HG03354 (cell line): ENCODE measurements at regions not wholly inside any gene's neighbourhood (a gene's known extent, or its start where the extent isn't known, plus 50 kb on each side); places are given as distances from the start of the nearest gene placed in this dataset.

Experiments used
- ATAC-seq: cut with Tn5 transposase; IDR thresholded peaks from one replicate; pipeline ENCODE4 v1.9.1; 2021; ENCODE audit warnings: mild to moderate bottlenecking; ENCODE audit not compliant: unreplicated experiment, poor library complexity, severe bottlenecking

- ATAC-seq = no peak
These were observed 72.7 kb upstream of the ITPRID2 start for GRCh38 chr2:181818840-181819239.

- no peak for ATAC-seq
These were observed 70.5 kb upstream of the ITPRID2 start for GRCh38 chr2:181821049-181821448.

GRCh38 chr2:181822097-181822496 lies 69.4 kb upstream of the ITPRID2 start:
- ATAC-seq = no peak

- no peak for ATAC-seq
These were observed 68.1 kb upstream of the ITPRID2 start for GRCh38 chr2:181823405-181823804.

- ATAC-seq = no peak
These were observed 63.3 kb upstream of the ITPRID2 start for GRCh38 chr2:181828122-181828705.

- ATAC-seq = no peak
These were observed 62.3 kb upstream of the ITPRID2 start for GRCh38 chr2:181829230-181829629.

- no peak for ATAC-seq
These were observed 59.5 kb upstream of the ITPRID2 start for GRCh38 chr2:181832015-181832414.

- ATAC-seq = peak; percentile 94
These were observed 54.9 kb upstream of the ITPRID2 start for GRCh38 chr2:181836583-181836982.

- ATAC-seq = no peak
These were observed 54.0 kb upstream of the ITPRID2 start for GRCh38 chr2:181837563-181837962.

- ATAC-seq = no peak
These were observed 51.7 kb upstream of the ITPRID2 start for GRCh38 chr2:181839811-181840210.

- ATAC-seq = no peak
These were observed 50.5 kb upstream of the ITPRID2 start for GRCh38 chr2:181841079-181841478.
